Hepatocyte (in vitro differentiated cells): ENCODE measurements at regions not wholly inside any gene's neighbourhood (a gene's known extent, or its start where the extent isn't known, plus 50 kb on each side); places are given as distances from the start of the nearest gene placed in this dataset.

Source experiments
- CTCF ChIP-seq: fragments of 200-600 bp; sonication (generic); IDR thresholded peaks from 2 replicates; pipeline ENCODE4 v1.5.1; 2016; ENCODE audit warnings: antibody characterized with exemption, mild to moderate bottlenecking; ENCODE audit not compliant: poor library complexity
- EZH2 ChIP-seq: fragments of 200-600 bp; sonication (generic); IDR thresholded peaks from 2 replicates; pipeline ENCODE4 v1.6.1; 2016; ENCODE audit warnings: antibody characterized with exemption, mild to moderate bottlenecking, borderline replicate concordance
- EZH2phosphoT487 ChIP-seq: fragments of 200-600 bp; sonication (generic); IDR thresholded peaks from one replicate; pipeline ENCODE4 v1.6.1; 2018; ENCODE audit warnings: antibody characterized with exemption, mild to moderate bottlenecking, low read depth, moderate library complexity; ENCODE audit not compliant: unreplicated experiment, severe bottlenecking

GRCh38 chr2:34215174-34215573, 616.1 kb upstream of the FAM98A start:
- no peak for TF ChIP-seq CTCF
- TF ChIP-seq EZH2phosphoT487, result no peak
- no peak for TF ChIP-seq EZH2
